GM23248 (cell line): ENCODE measurements at regions not wholly inside any gene's neighbourhood (a gene's known extent, or its start where the extent isn't known, plus 50 kb on each side); places are given as distances from the start of the nearest gene placed in this dataset.

Experiments used
- DNase-seq: peaks from one replicate; pipeline ENCODE4 v3.0.0-alpha.2; 2015
- H2AFZ ChIP-seq: fragments of 200-600 bp; sonication (generic); 2 replicates; pipeline ENCODE4 v1.6.1; 2016; ENCODE audit warnings: antibody characterized with exemption
- H3F3A ChIP-seq: fragments of 200-600 bp; sonication (generic); 2 replicates; pipeline ENCODE4 v1.6.1; 2016; ENCODE audit warnings: mild to moderate bottlenecking, antibody characterized with exemption, mixed run types; ENCODE audit not compliant: insufficient read depth
- H3K27ac ChIP-seq: fragments of 200-600 bp; sonication (generic); 2 replicates; pipeline ENCODE4 v1.5.1; 2016; ENCODE audit warnings: mild to moderate bottlenecking
- H3K27me3 ChIP-seq: fragments of 200-600 bp; sonication (generic); replicated peaks from 2 replicates; pipeline ENCODE4 v1.6.1; 2016; ENCODE audit warnings: mild to moderate bottlenecking; ENCODE audit not compliant: insufficient read depth
- H3K36me3 ChIP-seq: fragments of 200-600 bp; sonication (generic); 2 replicates; pipeline ENCODE4 v1.6.1; 2016; ENCODE audit warnings: low read depth, mild to moderate bottlenecking
- H3K4me1 ChIP-seq: fragments of 200-600 bp; sonication (generic); 2 replicates; pipeline ENCODE4 v1.6.1; 2016; ENCODE audit warnings: mild to moderate bottlenecking; ENCODE audit not compliant: insufficient read depth
- H3K4me2 ChIP-seq: fragments of 200-600 bp; sonication (generic); one replicate; pipeline ENCODE4 v1.6.1; 2016; ENCODE audit warnings: mild to moderate bottlenecking; ENCODE audit not compliant: unreplicated experiment
- H3K4me3 ChIP-seq: fragments of 200-600 bp; sonication (generic); 2 replicates; pipeline ENCODE4 v1.5.1; 2016; ENCODE audit warnings: mild to moderate bottlenecking
- H3K79me2 ChIP-seq: fragments of 200-600 bp; sonication (generic); 2 replicates; pipeline ENCODE4 v1.6.1; 2016; ENCODE audit warnings: mild to moderate bottlenecking; ENCODE audit not compliant: insufficient read depth
- H3K9ac ChIP-seq: fragments of 200-600 bp; sonication (generic); 2 replicates; pipeline ENCODE4 v1.6.1; 2016; ENCODE audit warnings: mild to moderate bottlenecking
- H3K9me2 ChIP-seq: fragments of 200-600 bp; sonication (generic); 2 replicates; pipeline ENCODE4 v1.6.1; 2016; ENCODE audit warnings: mixed run types, mild to moderate bottlenecking, moderate library complexity; ENCODE audit not compliant: insufficient read depth
- H3K9me3 ChIP-seq: fragments of 200-600 bp; sonication (generic); one replicate; pipeline ENCODE4 v1.6.1; 2017; ENCODE audit warnings: low read depth
- H4K20me1 ChIP-seq: fragments of 200-600 bp; sonication (generic); 2 replicates; pipeline ENCODE4 v1.6.0; 2016; ENCODE audit not compliant: insufficient read depth
- EZH2 ChIP-seq: fragments of 200-600 bp; sonication (generic); IDR thresholded peaks from 2 replicates; pipeline ENCODE4 v1.6.1; 2018; ENCODE audit warnings: antibody characterized with exemption, mild to moderate bottlenecking; ENCODE audit not compliant: insufficient read depth, poor library complexity, severe bottlenecking
- EZH2phosphoT487 ChIP-seq: fragments of 200-600 bp; sonication (generic); IDR thresholded peaks from 2 replicates; pipeline ENCODE4 v1.6.1; 2018; ENCODE audit warnings: antibody characterized with exemption, moderate library complexity, mild to moderate bottlenecking, low read depth; ENCODE audit not compliant: insufficient read depth
- WGBS, 2 experiments: methylation state at CpG; one replicate each; pipeline ENCODE4 v1.1.6; 2015 to 2017; ENCODE audit warnings: low lambda C conversion rate in 2 of 2, low coverage in 1 of 2; ENCODE audit errors: missing lambda C conversion rate in 2 of 2; 5-methylcytosine and 5-hydroxymethylcytosine counted together
- in situ Hi-C: fragments of 300-500 bp; cut with MboI; formaldehyde crosslinking; loops from 2 replicates; pipeline ENCODE4 v1.15.0; 2020

DNA sequence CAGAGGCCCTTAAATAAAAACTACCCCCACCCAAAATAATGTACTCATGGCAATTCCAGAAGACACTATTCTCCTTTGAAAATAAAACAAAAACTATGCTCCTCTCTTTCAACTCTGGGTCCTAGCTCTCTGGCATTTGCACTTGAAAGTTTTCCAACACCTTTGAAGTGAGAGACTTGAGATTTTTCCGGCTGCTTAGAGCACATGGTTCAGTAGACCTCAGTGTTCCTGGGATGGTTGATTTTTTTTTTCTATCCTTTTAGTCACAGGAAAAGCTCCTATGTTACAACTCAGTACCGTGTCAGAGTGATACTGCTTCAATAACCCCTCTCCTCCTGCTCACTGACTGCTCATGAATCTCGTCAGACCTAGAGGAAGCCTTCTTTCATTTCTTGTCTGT is 118.3 kb upstream of the TUSC7 start:
- TF ChIP-seq EZH2phosphoT487, result no peak
- TF ChIP-seq EZH2, result no peak
- Histone ChIP-seq H3K79me2 (no peaks in the 10 kb centered on the region), H3K4me1 (no peaks in the 10 kb centered on the region), H3K4me3 (no peak overlapping the region), H3K4me2 (no peak overlapping the region), H3K36me3 (no peaks in the 10 kb centered on the region), H3K27ac (no peak overlapping the region), H3F3A (no peaks in the 10 kb centered on the region), H3K9me2 (no peaks in the 10 kb centered on the region), H3K9me3 (no peaks in the 10 kb centered on the region), H3K9ac (no peak overlapping the region), H3K27me3 (no peaks in the 10 kb centered on the region), H4K20me1 (no peaks in the 10 kb centered on the region), H2AFZ (no peak overlapping the region)
- WGBS, 2 experiments, result 2 to 4% methylated on average over 3 of the region's 3 CpGs
- in situ Hi-C loops, result no loop called here
- no peak for DNase-seq

DNA sequence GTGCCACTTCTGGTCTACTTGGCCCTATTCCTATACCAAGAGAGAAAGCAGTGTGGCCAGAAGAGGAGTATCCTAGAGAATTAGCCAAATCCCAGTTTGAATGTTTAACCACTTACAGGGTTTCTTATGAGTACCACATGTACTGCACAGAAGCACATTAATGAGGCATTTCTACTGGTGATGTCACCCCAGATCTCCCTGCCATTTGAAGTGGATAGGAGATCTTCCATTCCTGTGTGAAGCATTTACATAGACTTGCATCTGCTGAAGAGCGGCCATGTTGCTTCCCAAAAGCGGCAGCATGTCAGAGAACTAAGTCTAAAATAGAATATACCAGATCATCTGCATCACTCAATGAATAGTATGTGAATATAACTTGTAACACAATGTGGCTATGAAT is 108.4 kb upstream of the TUSC7 start:
- Histone ChIP-seq H2AFZ (no peak overlapping the region), H3K4me3 (no peak overlapping the region), H3K27ac (no peak overlapping the region), H3K79me2 (no peaks in the 10 kb centered on the region), H3K9me2 (no peaks in the 10 kb centered on the region), H3K4me1 (no peaks in the 10 kb centered on the region), H3K27me3 (no peaks in the 10 kb centered on the region), H3F3A (no peaks in the 10 kb centered on the region), H4K20me1 (no peaks in the 10 kb centered on the region), H3K36me3 (no peaks in the 10 kb centered on the region), H3K4me2 (no peak overlapping the region), H3K9me3 (no peaks in the 10 kb centered on the region), H3K9ac (no peak overlapping the region)
- no peak for DNase-seq
- whole genome bisulfite sequencing, 2 experiments, result 51 to 65% methylated on average over 2 of the region's 2 CpGs
- no peak for TF ChIP-seq EZH2
- TF ChIP-seq EZH2phosphoT487, result no peak
- in situ Hi-C loops, result no loop called here

DNA sequence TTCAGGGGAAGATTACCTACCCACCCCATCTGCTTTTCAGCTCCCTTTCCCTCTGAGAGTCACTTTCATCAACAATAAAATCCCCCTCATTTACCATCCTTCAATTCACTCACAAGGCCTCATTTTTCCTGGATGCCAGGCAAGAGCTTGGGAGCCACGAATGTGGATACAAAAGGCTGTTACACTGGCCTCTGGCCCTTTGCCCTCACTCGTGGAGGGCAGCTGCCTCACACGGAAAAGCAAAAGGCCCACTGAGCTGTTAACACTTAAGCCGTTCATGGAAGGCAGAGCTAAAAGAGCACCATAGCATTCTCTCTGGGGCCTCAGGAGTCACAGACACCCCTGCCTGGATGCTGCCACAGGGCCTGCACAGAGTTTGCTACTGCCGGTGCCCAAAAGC is 102.4 kb upstream of the TUSC7 start:
- Histone ChIP-seq H2AFZ (no peak overlapping the region), H3K9me3 (no peaks in the 10 kb centered on the region), H3K9me2 (no peaks in the 10 kb centered on the region), H3F3A (no peaks in the 10 kb centered on the region), H4K20me1 (no peaks in the 10 kb centered on the region), H3K4me2 (no peak overlapping the region), H3K27ac (no peak overlapping the region), H3K27me3 (no peaks in the 10 kb centered on the region), H3K79me2 (no peaks in the 10 kb centered on the region), H3K4me3 (no peak overlapping the region), H3K36me3 (no peaks in the 10 kb centered on the region), H3K9ac (no peak overlapping the region), H3K4me1 (no peaks in the 10 kb centered on the region)
- no peak for TF ChIP-seq EZH2
- no peak for TF ChIP-seq EZH2phosphoT487
- WGBS, 2 experiments, result 43 to 53% methylated on average over 5 of the region's 5 CpGs
- in situ Hi-C loops, result no loop called here
- no peak for DNase-seq

DNA sequence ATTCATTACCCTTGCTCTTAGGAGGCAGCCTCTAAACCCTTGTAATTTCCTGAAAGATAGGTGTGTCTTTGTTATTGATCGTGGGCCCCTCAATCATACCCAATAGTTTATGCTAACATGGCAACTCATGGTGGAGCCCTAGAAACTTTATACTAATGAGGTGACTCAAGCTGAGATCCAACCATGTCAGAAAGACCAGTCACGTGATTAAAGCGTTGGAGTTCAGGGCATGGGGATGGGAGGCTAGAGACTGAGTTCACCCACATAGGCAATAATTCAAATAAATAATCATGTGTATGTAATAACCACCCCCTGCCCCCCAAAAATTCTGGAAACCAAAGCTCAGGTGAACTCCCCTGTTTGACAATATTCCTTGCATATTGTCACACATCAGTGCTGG is 99.5 kb upstream of the TUSC7 start:
- in situ Hi-C loops, result no loop called here
- 49 to 53% methylated on average over 3 of the region's 3 CpGs for WGBS, 2 experiments
- H3K9me3 ChIP-seq, result no peaks in the 10 kb centered on the region

DNA sequence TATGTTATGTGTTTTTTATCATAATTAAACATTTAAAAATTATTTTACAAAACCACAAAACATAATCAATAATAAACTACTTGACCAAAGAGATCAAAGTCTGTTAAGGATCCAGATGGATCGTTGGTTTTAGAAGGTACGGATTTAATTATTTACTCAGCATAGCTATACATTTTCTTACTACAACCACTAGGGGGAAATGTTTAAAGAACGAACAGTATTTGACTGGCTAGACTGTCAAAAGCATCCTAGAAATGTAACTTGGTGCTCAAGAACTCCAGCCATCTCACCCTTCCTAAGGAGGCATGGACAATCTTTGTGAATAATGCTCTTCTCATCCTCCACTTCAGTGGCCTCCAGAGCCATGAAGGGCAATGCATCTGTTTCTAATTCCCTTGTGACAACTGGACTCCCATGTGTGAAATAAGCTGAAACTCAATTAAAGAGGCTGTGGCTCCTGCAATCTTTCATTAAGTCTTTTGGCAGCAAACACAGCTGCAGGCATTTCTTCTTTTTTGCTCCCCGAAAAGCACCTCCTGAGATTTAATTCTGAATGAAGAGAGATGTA is 94.7 kb upstream of the TUSC7 start:
- H3K4me1 ChIP-seq, result no peaks in the 10 kb centered on the region
- TF ChIP-seq EZH2phosphoT487, result no peak
- no peak for TF ChIP-seq EZH2
- H3K27me3 ChIP-seq, result no peaks in the 10 kb centered on the region
- DNase-seq, result peak; percentile 26
- H3F3A ChIP-seq, result no peaks in the 10 kb centered on the region
- H3K9me3 ChIP-seq, result no peaks in the 10 kb centered on the region
- no peak overlapping the region for H2AFZ ChIP-seq
- H4K20me1 ChIP-seq, result no peaks in the 10 kb centered on the region
- WGBS, 2 experiments, result 38 to 39% methylated on average over 4 of the region's 4 CpGs
- no peaks in the 10 kb centered on the region for H3K36me3 ChIP-seq
- no peak overlapping the region for H3K4me2 ChIP-seq
- H3K27ac ChIP-seq, result no peak overlapping the region
- no peaks in the 10 kb centered on the region for H3K79me2 ChIP-seq
- in situ Hi-C loops, result no loop called here
- H3K4me3 ChIP-seq, result no peak overlapping the region
- H3K9me2 ChIP-seq, result no peaks in the 10 kb centered on the region
- no peak overlapping the region for H3K9ac ChIP-seq

More for the DNA sequence above, 99.5 kb upstream of the TUSC7 start:
- no peak overlapping the region for H2AFZ ChIP-seq
- DNase-seq, result no peak
- H3K27ac ChIP-seq, result no peak overlapping the region
- no peaks in the 10 kb centered on the region for H3K36me3 ChIP-seq
- H3K4me2 ChIP-seq, result no peak overlapping the region
- no peak for TF ChIP-seq EZH2phosphoT487
- no peak for TF ChIP-seq EZH2
- H3K79me2 ChIP-seq, result no peaks in the 10 kb centered on the region
- no peaks in the 10 kb centered on the region for H4K20me1 ChIP-seq
- no peak overlapping the region for H3K4me3 ChIP-seq
- H3K27me3 ChIP-seq, result no peaks in the 10 kb centered on the region
- no peak overlapping the region for H3K9ac ChIP-seq
- H3K4me1 ChIP-seq, result no peaks in the 10 kb centered on the region
- no peaks in the 10 kb centered on the region for H3F3A ChIP-seq
- H3K9me2 ChIP-seq, result no peaks in the 10 kb centered on the region
